Esophagus mucosa (tissue), 1 donor: ENCODE measurements at regions not wholly inside any gene's neighbourhood (a gene's known extent, or its start where the extent isn't known, plus 50 kb on each side); places are given as distances from the start of the nearest gene placed in this dataset.
"Not testable (repeated sequence)": the region's sequence is repeated elsewhere in the genome, so short reads cannot be mapped to it uniquely, and the experiment has no call there.

Experiments used
- ATAC-seq: fragments of 200-7000 bp; cut with Tn5 transposase; one replicate; pipeline ENCODE4 v1.9.1; 2020
- donor health status: DM: yes; HTN: yes; CAD: no.

DNA sequence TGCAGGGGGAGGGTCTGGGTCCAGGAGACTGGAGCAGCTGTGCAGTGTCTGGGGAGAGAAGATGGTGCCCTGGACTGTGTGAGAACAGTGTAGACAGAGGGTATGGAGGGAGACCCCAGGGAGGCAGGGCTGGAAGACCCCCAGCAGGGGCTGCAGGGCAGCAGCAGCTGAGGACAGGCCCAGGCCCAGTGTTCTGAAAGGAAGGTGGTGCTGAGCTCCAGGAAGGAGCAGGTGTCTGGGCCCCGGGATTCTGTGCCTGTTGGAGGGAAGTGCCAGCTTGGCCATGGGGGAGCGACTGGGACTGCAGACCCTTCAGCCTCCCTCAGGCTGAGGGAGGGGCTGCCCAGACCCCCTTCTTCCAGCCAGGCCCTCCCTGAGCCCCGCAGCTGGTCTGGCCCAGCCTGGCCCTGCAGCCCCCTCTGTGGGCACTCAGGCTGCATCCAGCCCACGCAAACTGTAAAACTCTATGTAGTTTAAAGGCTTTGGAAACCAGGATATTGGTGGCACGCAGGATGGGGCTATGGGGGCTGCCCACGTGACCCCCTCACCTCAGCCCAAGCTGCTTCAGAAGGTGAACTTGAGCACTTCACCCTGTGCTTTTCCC lies 519.2 kb downstream of the PTPRU start:
- not testable (repeated sequence) for ATAC-seq

DNA sequence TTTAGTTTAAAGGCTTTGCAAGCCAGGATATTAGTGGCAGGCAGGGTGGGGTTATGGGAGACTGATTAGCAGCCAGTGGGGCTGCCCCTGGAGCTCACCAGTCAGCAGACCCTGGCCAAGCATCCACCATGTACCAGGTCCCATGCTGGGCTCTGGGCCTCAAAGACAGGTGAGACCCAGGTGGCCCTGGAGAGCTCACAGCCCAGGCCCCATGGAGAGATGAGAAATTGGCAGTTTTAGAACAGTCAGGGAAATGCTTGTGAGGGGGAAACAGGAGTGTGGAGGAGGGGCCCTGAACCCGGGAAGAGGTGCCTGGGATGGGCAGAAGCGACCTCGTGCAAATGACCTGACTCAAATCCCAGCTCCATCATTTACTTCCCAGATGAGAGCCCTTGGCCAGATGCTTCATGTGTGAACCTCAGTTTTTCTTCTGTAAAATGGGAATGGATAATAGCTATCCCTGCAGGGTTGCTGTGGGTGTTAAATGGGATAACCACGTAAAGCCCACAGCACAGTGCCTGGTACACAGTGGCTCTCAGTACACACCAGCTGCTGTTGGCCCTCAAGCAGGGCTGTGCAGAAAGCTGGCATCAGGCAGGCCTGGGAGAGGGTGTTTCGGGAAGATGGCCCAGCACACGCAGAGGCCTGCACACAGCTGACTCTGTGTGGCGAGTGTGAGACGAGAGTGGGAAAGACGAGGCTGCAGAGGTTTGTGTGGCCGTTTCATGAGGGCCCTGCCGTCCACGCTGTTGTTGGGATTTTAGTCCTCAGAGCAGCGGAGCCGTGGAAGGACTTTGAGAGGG lies 518.5 kb downstream of the PTPRU start:
- no peak for ATAC-seq

DNA sequence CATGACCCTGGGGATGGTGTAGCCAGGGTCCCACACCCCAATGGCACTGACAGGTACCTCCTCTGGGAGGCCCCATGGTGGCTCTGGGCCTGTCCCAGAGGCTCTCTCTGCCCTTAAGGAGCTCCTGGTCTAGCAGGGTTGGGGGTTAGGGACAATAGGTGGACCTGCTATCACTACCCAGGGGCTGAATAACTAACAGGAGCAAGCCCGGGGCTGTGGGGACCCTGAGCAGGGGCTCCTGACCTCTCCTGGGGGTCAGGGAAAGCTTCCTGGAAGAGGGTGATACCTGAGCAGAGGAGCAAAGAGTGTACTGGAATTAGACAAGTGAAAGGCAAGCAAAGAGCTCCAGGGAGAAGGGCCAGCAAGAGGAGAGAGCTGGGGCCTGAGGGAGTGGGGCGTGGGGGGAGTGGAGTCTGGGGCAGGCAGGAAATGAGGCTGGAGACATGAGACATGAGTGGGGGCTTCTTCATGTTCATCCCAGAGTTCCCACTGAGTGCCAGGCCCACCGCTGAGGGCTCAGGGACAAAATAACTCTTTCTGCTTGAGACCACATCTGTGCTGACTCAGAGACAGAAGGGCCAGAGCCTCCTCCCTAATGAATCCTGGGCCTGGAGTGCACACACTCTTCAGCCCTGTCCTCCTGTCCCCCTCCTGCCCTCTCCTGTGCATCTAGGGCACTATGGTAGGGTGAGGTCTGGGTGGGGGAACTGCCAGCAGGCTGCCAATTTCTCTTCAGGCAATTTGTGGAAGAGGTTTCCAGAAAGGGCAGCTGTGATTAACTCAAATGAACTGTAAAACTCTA lies 517.6 kb downstream of the PTPRU start:
- ATAC-seq = no peak

DNA sequence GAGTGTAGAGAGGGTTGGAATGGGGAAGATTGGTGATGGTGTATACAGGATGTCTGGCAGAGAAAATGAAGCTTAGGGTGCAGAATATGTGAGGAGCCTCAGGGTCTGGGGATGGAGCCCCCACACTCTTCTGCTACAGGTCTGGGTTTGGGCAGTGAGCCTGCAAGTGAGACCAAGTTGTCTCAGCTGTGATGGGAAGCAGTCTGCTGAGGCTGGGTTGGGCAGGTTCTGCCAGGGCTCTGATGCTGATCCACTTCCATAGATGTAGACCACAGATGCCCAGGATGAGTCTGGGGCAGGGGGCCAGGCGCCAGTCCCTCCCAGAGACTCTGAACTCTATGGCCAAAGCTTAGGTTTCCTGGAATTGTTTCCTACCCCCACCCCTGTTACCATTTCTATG lies 516.9 kb downstream of the PTPRU start:
- no peak for ATAC-seq

DNA sequence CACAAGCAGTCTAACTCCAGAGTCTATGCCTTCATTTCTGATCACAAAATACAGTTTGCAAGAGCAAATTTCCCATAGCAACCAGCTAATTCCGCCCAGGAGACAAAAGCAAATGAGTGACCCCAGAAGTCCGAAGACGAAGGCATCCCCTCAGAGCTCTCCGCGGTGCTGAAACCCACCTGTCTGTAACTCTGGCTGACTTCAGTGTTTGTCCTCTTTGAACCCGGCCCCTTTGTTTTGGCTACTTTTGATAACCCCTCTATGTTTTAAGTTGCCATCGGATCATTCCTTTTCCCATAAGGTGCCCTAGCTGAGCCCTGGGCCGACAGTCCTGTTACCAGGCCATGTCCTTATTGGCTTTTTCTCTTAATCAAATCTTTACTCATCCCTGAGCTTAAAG lies 515.8 kb downstream of the PTPRU start:
- no peak for ATAC-seq

DNA sequence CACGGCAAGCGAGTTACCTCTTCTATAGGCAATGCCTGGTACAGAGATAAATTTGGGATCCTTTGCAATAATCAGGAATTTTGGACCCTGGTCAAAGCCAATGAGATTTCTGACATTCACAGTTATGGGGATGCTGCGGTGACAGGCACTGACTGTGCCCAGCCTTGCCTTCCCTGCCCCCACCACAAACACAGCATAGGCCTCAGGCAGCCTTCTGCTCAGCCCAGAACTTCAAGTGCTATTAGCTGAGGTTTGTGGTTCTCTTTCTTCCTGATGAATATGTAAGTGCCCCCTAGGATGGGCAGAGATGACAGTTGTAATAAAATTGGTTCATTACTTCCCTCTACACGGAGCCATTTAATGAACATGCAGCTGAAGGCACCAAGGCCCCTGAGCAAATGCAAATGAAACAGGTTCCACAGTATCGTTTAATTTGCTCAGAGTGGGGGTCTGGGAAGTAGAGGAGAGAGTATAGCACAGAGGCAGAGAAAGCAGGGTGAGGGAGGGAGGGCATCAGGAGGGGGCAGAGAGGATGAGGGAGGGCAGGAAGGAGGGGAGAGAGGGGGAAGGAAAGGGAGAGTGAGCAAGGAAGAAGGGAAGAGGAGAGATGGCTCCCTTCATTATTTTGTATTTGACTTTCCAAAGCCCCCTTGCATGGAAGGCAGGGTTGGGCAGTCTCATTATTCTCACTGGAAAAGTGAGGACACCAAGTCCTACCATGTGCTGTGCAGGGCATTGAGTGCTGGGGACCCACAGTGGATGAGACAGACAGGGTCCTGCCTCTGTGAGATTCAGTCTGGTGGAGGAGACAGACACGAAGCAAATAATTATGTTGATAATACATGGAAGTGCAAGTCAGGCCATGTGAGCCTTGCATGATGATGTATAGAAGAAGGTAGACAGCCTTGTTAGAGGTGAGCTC lies 513.0 kb downstream of the PTPRU start:
- no peak for ATAC-seq

DNA sequence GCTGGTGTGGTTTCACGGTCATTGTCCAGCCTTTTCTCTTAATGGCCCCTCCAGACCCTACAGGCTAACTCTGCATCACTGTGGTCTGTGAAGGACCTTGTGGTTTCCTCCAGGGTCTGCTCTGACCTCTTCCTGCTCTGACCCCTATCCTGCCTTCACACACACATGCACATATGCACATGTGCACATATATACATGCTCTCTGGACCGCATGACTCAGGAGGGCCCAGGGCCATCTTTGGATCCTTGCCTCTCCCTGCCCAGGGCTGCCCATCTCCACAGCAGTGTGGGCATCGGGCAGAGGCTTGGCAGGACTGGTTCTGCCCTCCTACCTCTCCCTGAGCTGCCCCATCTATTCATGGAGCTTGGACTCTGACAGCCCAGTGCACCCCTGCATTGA lies 510.9 kb downstream of the PTPRU start:
- ATAC-seq = no peak

DNA sequence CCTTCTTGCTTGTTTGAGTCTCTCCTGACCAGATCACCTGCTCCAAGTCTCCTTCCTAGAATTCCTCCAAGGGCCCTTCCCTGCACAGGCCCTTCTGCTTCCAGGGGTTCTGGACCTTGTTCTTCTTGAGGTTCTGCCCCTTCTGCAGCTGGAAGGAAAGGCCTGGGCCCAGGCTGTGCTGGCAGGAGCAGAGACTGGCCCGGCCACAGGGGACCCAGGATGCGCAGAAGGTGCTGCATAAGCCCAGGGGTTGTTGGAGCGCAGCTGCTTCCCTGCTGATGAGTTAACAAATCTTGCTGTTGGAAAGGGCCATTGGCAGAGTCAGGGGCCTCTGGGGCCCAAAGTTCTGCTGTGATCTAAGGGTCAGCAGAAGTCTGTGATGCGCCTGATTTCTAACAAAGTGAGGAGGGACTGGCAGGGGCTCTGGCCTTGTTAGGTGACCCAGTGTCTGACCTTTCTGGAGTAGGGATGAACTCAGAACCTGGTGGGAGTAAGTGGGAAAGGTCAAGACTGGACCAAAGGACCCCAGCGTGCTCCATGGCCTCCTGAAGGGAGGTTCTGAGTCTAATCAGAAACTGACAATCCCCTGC lies 509.8 kb downstream of the PTPRU start:
- ATAC-seq = no peak

DNA sequence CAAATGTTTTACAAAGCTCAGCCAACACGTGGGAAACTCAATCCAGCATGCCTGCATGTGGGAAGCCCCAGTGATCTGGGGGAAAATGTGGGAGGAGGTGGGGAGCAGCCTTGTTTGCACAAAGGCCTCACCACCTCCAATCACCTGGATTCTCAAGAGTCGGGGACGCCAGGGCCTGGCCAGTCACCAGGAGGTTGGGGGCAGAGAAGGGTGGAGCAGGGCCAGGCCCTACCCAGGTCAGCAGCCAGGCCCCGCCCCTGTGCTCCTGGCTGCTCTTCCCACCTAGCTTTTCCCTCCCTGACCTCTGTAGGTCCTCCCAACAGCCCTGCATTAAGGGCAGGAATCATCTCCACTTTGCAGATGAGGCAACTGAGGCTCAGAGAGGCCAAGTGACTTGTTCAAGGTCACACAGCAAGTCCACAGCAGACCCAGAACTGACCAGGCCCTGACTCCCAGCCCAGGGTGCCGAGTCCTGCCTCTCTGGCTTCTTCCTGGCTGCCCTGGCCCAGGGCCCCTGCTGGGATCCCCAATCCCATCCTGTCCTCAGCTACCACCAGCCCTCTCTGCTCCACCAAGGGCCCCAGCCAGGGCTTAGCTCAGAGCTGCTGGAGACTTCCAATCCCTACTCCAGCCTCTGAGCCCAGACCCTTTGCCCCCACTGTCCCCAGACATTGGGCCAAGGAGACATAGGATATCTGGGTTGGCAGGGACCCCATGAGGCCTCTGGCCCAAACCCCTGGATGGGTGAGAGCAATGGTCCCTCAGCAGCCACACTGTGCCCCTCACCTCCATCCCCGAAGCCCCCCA lies 508.6 kb downstream of the PTPRU start:
- no peak for ATAC-seq

DNA sequence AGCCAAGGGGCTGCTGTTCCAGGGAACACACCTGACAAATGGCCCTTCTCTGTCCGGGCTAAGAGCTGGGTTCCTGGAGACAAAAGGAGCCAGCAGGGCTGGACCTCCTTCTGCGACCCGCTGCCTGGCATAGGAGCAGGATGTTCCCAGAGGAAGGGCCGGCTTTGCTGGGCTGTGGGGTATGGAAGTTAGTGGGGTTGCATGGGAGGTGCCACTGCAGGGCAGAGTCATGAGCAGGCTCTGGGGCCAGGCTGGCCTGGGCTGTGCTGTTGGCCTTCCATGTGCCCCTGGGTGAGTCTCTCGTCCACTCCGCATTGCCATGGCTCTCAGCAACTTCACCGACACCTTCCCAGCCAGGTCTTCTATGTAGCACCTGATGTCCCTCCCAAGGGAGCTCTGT lies 507.6 kb downstream of the PTPRU start:
- ATAC-seq = no peak

DNA sequence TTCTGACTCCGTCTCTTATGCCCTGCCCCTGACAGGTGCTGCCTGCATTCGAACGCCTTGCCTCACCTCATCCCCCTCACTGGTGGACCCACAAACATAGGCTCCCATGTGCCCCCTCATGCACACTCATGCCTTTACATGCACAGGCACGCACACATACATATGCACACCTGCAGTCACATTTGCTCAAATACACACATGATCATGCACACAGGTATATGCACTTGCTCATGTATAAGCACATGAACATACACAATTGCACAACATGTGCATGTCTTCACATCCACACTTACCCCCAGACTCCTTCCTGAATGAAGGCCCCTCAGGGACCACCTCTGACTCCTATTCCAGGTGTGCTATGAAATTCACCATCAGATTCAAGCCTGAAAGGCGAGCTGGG lies 506.9 kb downstream of the PTPRU start:
- ATAC-seq = no peak

DNA sequence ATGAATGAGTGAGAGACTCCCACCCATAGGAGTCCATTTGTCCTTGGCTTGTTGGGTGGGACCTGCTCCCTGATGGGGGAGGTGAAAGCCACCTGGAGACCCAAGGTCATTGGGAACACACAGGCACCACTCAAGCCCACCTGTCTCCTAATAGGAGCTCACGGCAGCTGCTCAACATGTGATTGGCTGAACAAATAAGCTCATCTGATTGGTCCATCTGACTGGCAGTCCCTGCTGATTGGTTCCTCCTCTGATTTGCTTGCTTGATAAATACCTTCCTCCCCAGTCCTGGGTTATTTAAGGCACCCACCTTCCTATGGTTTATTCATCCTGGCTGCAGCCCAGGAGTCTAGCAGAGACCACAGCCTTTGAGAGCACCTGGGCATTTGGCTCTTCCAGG lies 502.9 kb downstream of the PTPRU start:
- no peak for ATAC-seq

DNA sequence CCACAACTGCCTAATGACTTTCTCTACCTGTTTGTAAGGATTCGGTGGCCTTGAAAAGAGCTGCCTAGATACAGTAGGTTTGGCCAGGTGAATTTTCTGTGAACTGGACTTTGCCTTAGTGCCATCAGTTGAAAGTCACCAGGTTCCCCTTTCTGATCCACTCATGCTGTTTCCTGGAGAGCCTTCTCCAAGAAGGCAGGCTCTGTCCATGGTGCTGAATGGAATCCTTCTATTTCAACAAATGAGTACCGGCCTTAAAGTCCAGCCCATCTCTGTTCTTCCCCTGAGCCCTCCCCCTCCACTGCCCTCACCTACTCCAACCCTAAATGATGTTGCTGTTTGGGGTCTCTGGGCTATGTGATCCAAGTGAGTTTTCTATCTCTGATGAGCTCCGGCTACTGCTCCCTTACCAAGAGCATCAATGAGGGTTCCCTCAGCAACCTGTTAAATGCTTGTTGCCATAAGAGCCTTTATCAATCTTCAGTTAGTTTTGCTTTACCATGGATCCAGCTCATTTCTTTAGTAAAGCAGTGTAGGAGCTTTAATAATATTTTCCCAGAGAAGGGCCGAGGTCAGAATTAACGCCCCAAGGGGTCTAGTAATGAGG lies 500.4 kb downstream of the PTPRU start:
- no peak for ATAC-seq

DNA sequence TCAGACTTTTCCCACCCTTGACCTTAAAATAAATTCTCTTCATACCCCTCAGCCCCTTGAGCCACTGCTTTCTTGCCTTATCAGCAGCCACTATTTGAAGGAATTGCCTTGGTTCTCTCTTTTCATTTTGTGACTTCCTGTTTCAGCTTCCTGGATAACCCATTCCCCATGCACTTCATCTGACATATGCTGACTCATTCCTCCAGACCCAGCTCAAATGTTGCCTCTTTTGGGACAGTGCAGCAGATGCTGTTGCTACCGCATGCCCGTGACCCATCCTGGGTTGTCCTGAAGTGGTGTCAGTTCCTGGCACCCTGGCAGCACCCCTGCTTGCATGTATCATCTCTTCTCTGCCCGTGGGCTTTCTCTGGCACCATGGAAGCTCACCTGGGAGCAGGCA lies 496.1 kb downstream of the PTPRU start:
- ATAC-seq = no peak

DNA sequence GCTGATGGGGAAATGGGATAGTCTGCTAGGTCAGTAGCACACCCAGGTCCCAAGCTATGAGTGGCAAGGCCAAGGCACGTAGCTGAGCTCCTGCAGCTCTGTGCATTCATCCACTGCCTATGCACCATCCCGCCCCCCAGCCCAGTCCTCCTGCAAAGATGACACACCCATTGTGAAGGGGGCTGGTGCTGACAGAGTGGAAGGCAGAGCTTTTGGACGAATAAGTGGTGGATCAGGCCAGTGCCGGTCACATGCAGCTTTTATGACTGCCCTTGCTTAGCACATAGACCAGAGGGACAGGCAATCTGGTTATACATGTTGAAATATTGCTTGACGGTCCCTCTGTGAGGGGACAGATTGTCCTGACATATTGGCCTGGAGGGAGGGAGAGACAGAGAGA lies 494.3 kb downstream of the PTPRU start:
- ATAC-seq = no peak

DNA sequence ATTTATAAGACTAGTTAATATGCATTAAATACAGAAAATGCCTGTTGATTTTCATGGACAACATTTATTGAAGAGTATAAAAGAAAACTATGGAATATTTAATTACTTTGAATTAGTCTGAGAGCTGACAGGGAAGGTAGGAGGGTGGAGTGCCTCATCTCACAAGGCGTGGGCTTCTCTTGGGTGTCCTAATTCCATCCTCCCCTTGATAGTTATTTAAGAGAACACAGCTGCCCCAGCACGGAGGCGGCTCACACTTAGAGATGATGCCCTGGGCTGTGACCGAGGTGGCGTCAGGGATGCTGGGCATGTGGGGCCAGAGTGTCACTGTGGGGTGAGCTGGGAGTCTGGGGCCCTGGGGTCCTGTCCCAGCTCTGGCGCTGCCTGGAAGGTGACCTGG lies 493.0 kb downstream of the PTPRU start:
- ATAC-seq = no peak

DNA sequence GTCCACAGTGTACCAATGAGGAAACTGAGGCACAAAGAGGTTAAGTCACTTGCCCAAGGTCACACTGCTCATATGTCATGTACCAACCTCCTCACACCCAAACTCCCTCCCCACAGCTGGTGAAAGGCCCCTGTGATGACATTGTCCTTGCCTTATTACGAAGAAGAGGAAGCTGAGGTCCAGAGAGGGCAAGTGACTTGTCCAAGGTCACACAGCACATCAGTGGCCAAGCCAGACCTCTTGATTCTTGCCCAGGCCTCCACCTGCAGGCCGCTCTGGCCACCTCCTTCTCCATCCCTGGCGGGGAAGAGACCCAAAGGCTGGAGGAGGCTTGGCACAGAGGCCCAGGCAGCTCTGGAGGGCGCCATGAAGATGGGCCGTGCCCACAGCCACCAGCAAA lies 492.4 kb downstream of the PTPRU start:
- ATAC-seq = no peak

DNA sequence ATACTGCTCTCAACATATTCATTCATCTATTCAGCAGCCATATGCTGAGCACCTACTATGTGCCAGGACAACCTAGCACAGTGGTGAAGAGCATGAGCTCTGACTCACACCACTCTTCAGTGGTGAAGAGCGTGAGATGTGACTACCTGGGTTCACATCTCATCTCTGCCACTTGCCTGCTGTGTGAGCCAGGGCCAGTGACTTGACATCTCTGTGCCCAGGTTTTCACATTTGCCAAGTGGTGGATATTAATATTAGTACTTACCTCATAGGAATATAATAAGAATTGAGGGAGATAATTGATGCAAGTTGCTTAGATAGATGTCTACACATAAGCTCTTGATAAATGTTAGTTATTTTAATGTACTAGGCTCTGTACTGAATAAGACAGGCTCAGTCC lies 488.9 kb downstream of the PTPRU start:
- no peak for ATAC-seq

DNA sequence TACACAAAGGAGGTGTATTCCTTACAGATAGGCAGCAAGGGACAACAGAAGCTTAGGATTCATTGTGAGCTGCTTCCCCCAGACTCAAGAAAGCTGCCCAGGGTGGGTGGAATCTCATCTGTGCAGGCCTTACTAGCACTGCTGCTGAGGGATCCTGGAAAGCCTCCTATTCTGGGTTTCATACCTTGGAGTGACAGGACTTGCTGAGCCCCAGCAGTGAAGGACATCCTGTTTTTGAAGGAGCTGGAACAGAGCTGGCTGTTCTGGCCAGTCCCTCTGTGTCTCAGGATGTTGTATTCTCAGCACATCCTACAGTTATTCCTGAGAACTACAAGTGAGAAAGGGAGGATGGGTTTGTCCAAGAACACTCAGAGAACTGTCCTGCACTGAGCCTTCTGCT lies 486.3 kb downstream of the PTPRU start:
- no peak for ATAC-seq

DNA sequence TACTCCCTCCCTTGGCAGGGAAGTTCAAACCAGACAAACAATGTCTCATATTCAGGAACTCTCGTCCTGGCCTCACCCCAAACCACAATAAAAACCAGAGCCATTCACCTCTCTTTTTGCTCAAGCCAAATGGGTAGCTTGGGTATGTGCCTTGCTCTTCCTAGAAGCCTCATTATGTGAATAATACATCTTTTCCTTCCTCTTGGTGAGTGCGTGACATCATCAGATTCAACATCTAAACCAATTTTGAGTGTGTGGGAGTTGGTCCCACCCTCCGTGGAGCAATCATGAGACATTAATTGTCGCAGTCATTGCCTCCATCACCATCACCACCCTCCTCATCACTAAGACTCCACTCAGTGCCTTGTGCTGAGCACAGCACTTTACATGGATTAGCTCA lies 482.9 kb downstream of the PTPRU start:
- ATAC-seq = no peak

DNA sequence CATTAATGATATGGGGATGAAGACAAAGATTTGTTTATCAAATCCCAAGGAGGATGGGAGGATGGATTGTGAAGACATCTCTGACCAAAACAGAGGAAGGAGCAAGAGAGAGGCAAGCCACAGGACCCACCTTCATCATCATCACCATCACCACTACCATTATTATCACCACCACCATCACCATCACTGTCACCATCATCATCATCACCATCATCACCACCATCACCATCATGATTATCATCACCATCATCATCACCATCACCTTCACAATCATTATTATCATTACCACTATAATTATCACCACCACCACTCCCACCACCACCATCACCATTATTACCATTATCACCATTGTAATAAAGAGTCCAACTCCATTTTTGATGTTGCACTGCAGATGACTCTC lies 482.5 kb downstream of the PTPRU start:
- ATAC-seq = no peak
